Natural killer cell (primary cell): ENCODE measurements at regions not wholly inside any gene's neighbourhood (a gene's known extent, or its start where the extent isn't known, plus 50 kb on each side); places are given as distances from the start of the nearest gene placed in this dataset.

Source experiments
- ATAC-seq, 3 donors: fragments of 150-1000 bp in 2 of 3; fragments of 200-7000 bp in 1 of 3; cut with Tn5 transposase; 1 replicate in 1 of 3; 2 replicates in 2 of 3; pipeline ENCODE4 v1.10.0; 2021; ENCODE audit warnings: mild to moderate bottlenecking in 2 of 3, moderate library complexity in 2 of 3
- DNase-seq, 2 donors: peaks; one replicate each; pipeline versions ENCODE4 v3.0.0 to v3.0.0-alpha.2; 2013 to 2021; ENCODE audit warnings: mixed read lengths in 1 of 2
- H3K27ac ChIP-seq: one replicate; pipeline ENCODE4 v1.5.1; 2013; ENCODE audit warnings: mild to moderate bottlenecking, low read length
- H3K27me3 ChIP-seq: one replicate; pipeline ENCODE4 v1.6.1; 2013; ENCODE audit warnings: low read length; ENCODE audit not compliant: control insufficient read depth, insufficient read depth
- H3K36me3 ChIP-seq: one replicate; pipeline ENCODE4 v1.6.1; 2013; ENCODE audit warnings: low read length; ENCODE audit not compliant: control insufficient read depth, insufficient read depth
- H3K4me1 ChIP-seq: one replicate; pipeline ENCODE4 v1.6.1; 2013; ENCODE audit warnings: low read length; ENCODE audit not compliant: control insufficient read depth, insufficient read depth
- H3K4me3 ChIP-seq: one replicate; pipeline ENCODE4 v1.5.1; 2013; ENCODE audit warnings: low read length
- H3K9me3 ChIP-seq: one replicate; pipeline ENCODE4 v1.6.1; 2013; ENCODE audit warnings: low read length; ENCODE audit not compliant: control insufficient read depth, insufficient read depth
- H3K27ac Mint-ChIP-seq, 2 donors: one replicate each; pipeline ENCODE4 v1.8.0; 2022; ENCODE audit warnings: mild to moderate bottlenecking in 2 of 2, mixed read lengths in 2 of 2, moderate library complexity in 1 of 2
- H3K27me3 Mint-ChIP-seq, 2 donors: one replicate each; pipeline ENCODE4 v1.8.0; 2022; ENCODE audit warnings: low read depth in 2 of 2, mixed read lengths in 2 of 2
- H3K36me3 Mint-ChIP-seq: one replicate; pipeline ENCODE4 v1.8.0; 2022; ENCODE audit warnings: mixed read lengths
- H3K4me1 Mint-ChIP-seq, 2 donors: one replicate each; pipeline ENCODE4 v1.8.0; 2022; ENCODE audit warnings: mixed read lengths in 2 of 2
- H3K4me3 Mint-ChIP-seq: one replicate; pipeline ENCODE4 v1.8.0; 2022; ENCODE audit warnings: mild to moderate bottlenecking, moderate library complexity, mixed read lengths
- H3K9me3 Mint-ChIP-seq, 2 donors: one replicate each; pipeline ENCODE4 v1.8.0; 2022; ENCODE audit warnings: mixed read lengths in 2 of 2
- CTCF ChIP-seq: fragments of 200-600 bp; IDR thresholded peaks from one replicate; pipeline ENCODE4 v1.8.0; 2022; ENCODE audit warnings: antibody characterized with exemption
- WGBS: methylation state at CpG from one replicate; pipeline ENCODE4 v1.1.7; 2013; ENCODE audit warnings: missing lambda C conversion rate; ENCODE audit not compliant: insufficient coverage; 5-methylcytosine and 5-hydroxymethylcytosine counted together
- intact Hi-C: fragments of 100-400 bp; cut with micrococcal nuclease; formaldehyde crosslinking; loops from one replicate; pipeline ENCODE4 v1.14.2; 2022

DNA sequence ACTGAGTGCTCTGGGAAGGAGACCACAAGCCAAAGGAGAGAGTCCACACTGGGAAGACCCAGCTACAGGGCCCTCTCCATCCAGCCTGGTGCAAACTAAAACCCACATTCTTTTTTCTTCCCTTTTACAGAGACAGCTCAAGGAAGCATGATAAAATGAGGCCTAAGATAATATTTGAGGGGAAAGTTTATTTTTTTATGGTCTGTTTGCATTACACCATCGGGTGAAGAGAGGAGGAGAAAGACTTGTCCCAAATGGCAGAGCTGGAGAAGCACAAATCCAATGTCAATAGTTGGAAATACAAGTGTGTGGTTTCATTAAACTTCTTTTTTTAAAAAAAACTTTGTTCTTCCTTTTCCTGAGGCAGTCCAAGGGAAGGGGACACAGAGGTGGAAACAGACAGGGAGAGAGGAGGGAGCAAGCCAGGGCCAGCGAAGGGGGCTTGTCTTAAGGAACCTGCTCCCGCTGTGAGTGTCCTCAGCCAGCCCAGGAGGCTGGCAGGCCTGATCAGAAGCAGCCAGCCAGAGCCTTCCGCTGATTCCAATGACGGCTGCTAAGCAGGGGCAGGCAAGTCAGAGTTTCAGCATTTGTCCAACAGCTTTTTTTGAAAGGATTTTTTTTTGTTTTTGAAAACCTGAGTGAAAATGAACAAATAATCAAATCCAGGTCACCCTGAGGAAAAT, 203.8 kb upstream of the SIX2 start:
- 82% methylated on average over 5 of the region's 5 CpGs for WGBS
- Mint-ChIP-seq H3K27ac (no peak overlapping the region), H3K36me3 (no peaks in the 10 kb centered on the region), H3K9me3 (no peaks in the 10 kb centered on the region), H3K4me3 (no peak overlapping the region), H3K27me3 (peaks cover 13 to 34% of the 10 kb centered on the region in 2 donors), H3K4me1 (no peaks in the 10 kb centered on the region)
- Histone ChIP-seq H3K36me3 (no peaks in the 10 kb centered on the region), H3K4me1 (no peaks in the 10 kb centered on the region), H3K4me3 (no peak overlapping the region), H3K9me3 (no peaks in the 10 kb centered on the region), H3K27me3 (no peaks in the 10 kb centered on the region), H3K27ac (no peak overlapping the region)
- intact Hi-C loops, result no loop called here
- ATAC-seq (no peak), DNase-seq (no peak)
- no peak for TF ChIP-seq CTCF

- intact Hi-C loops, result no loop called here
- H3K4me1 ChIP-seq, result no peaks in the 10 kb centered on the region
- H3K4me1 Mint-ChIP-seq, result no peaks in the 10 kb centered on the region
- H3K27me3 Mint-ChIP-seq, result peaks cover 15 to 33% of the 10 kb centered on the region in 2 donors
- no peaks in the 10 kb centered on the region for H3K9me3 ChIP-seq
- no peak overlapping the region for H3K4me3 Mint-ChIP-seq
- H3K27ac ChIP-seq, result no peak overlapping the region
- ATAC-seq, result no peak
- no peaks in the 10 kb centered on the region for H3K9me3 Mint-ChIP-seq
- H3K27ac Mint-ChIP-seq, result no peak overlapping the region
- no peak for TF ChIP-seq CTCF
- H3K27me3 ChIP-seq, result no peaks in the 10 kb centered on the region
- DNase-seq, result no peak
- H3K36me3 ChIP-seq, result no peaks in the 10 kb centered on the region
- 38% methylated on average over 2 of the region's 3 CpGs for WGBS
- H3K4me3 ChIP-seq, result no peak overlapping the region
- H3K36me3 Mint-ChIP-seq, result no peaks in the 10 kb centered on the region
Measured at GRCh38 chr2:45211636-45212035, 202.4 kb upstream of the SIX2 start.

GRCh38 chr2:45210462-45211195, 201.4 kb upstream of the SIX2 start:
- 89% methylated on average over 9 of the region's 9 CpGs for WGBS
- Mint-ChIP-seq H3K4me3 (no peak overlapping the region), H3K4me1 (no peaks in the 10 kb centered on the region), H3K27ac (no peak overlapping the region), H3K36me3 (no peaks in the 10 kb centered on the region), H3K27me3 (peaks cover 9 to 23% of the 10 kb centered on the region in 2 donors), H3K9me3 (no peaks in the 10 kb centered on the region)
- no peak for DNase-seq
- intact Hi-C loops, result no loop called here
- Histone ChIP-seq H3K27ac (no peak overlapping the region), H3K4me3 (no peak overlapping the region), H3K27me3 (no peaks in the 10 kb centered on the region), H3K9me3 (no peaks in the 10 kb centered on the region), H3K36me3 (no peaks in the 10 kb centered on the region), H3K4me1 (no peaks in the 10 kb centered on the region)
- no peak for ATAC-seq
- TF ChIP-seq CTCF, result no peak
